Ovary (tissue), 3 donors: ENCODE measurements at regions not wholly inside any gene's neighbourhood (a gene's known extent, or its start where the extent isn't known, plus 50 kb on each side); places are given as distances from the start of the nearest gene placed in this dataset.

Source experiments
- CTCF ChIP-seq, 3 donors: fragments of 450-650 bp in 2 of 3; fragments of 200-600 bp in 1 of 3; IDR thresholded peaks; one replicate each; pipeline versions ENCODE4 v1.5.1 to v1.8.0; 2016 to 2022; ENCODE audit warnings: antibody characterized with exemption in 3 of 3, mild to moderate bottlenecking in 1 of 3
- EP300 ChIP-seq: sonication (generic); formaldehyde crosslinking; IDR thresholded peaks from one replicate; pipeline ENCODE4 v1.6.1; 2017; ENCODE audit warnings: antibody characterized with exemption
- POLR2A ChIP-seq: fragments of 450-650 bp; IDR thresholded peaks from one replicate; pipeline ENCODE4 v1.6.1; 2017; ENCODE audit warnings: antibody characterized with exemption, mild to moderate bottlenecking, moderate library complexity
- donor health status: DM: no; HTN: no; CAD: no.

- TF ChIP-seq CTCF (IDR thresholded peaks at IDR 0.05) = no peak
- no peak for TF ChIP-seq POLR2A
- no peak for TF ChIP-seq EP300
Observed at GRCh38 chrX:63404332-63404731, 53.2 kb upstream of the SPIN4 start.
